MM.1S (cell line): ENCODE measurements at regions not wholly inside any gene's neighbourhood (a gene's known extent, or its start where the extent isn't known, plus 50 kb on each side); places are given as distances from the start of the nearest gene placed in this dataset.

ENCODE experiments used
- CTCF ChIP-seq: fragments of 300-600 bp; sonication (generic); IDR thresholded peaks from 2 replicates; pipeline ENCODE4 v1.5.1; 2016; ENCODE audit warnings: antibody characterized with exemption, low read length, mixed read lengths
- EZH2 ChIP-seq: fragments of 300-600 bp; sonication (generic); optimal IDR thresholded peaks from 2 replicates; pipeline ENCODE3; 2017; ENCODE audit warnings: low read depth, mild to moderate bottlenecking, antibody characterized with exemption, low read length, mixed read lengths
- EZH2phosphoT487 ChIP-seq: fragments of 300-600 bp; sonication (generic); IDR thresholded peaks from 2 replicates; pipeline ENCODE4 v1.6.1; 2018; ENCODE audit warnings: antibody characterized with exemption, low read length

- TF ChIP-seq EZH2, result no peak
- no peak for TF ChIP-seq CTCF
- TF ChIP-seq EZH2phosphoT487, result no peak
Observed at GRCh38 chr15:37870711-37871110, 63.7 kb upstream of the TMCO5A start.
